Naive B cell (primary cell): ENCODE measurements at regions not wholly inside any gene's neighbourhood (a gene's known extent, or its start where the extent isn't known, plus 50 kb on each side); places are given as distances from the start of the nearest gene placed in this dataset.
A peak's percentile ranks its signal among the peaks of the same experiment; 100 is the strongest.

Source experiments
- ATAC-seq, 2 donors: fragments of 150-1000 bp; cut with Tn5 transposase; 2 replicates each; pipeline ENCODE4 v1.10.0; 2021; ENCODE audit warnings: low read depth in 2 of 2, mild to moderate bottlenecking in 2 of 2, moderate library complexity in 2 of 2
- DNase-seq: peaks from one replicate; pipeline ENCODE4 v3.0.0; 2022
- H3K27ac Mint-ChIP-seq, 6 donors: one replicate each; pipeline ENCODE4 v1.8.0; 2020 to 2022; ENCODE audit warnings: mild to moderate bottlenecking in 6 of 6, mixed read lengths in 6 of 6, moderate library complexity in 5 of 6, inconsistent platforms in 2 of 6
- H3K27me3 Mint-ChIP-seq, 3 donors: one replicate each; pipeline ENCODE4 v1.8.0; 2021 to 2022; ENCODE audit warnings: mixed read lengths in 3 of 3, mild to moderate bottlenecking in 1 of 3
- H3K36me3 Mint-ChIP-seq, 2 donors: one replicate each; pipeline ENCODE4 v1.8.0; 2020 to 2022; ENCODE audit warnings: mixed read lengths in 2 of 2, inconsistent platforms in 1 of 2, mild to moderate bottlenecking in 1 of 2
- H3K4me1 Mint-ChIP-seq, 3 donors: one replicate each; pipeline ENCODE4 v1.8.0; 2020 to 2022; ENCODE audit warnings: mixed read lengths in 3 of 3, inconsistent platforms in 1 of 3, mild to moderate bottlenecking in 1 of 3, moderate library complexity in 1 of 3
- H3K4me3 Mint-ChIP-seq, 8 donors: one replicate each; pipeline ENCODE4 v1.8.0; 2020 to 2022; ENCODE audit warnings: mild to moderate bottlenecking in 8 of 8, mixed read lengths in 8 of 8, moderate library complexity in 8 of 8, inconsistent platforms in 2 of 8
- H3K9me3 Mint-ChIP-seq, 7 donors: one replicate each; pipeline ENCODE4 v1.8.0; 2020 to 2022; ENCODE audit warnings: mixed read lengths in 7 of 7, mild to moderate bottlenecking in 5 of 7, inconsistent platforms in 2 of 7, moderate library complexity in 1 of 7

GRCh38 chr18:49666045-49666775, 104.4 kb downstream of the LIPG start:
- H3K27ac Mint-ChIP-seq: no peak overlapping the region
- H3K4me1 Mint-ChIP-seq: no peaks in the 10 kb centered on the region
- DNase-seq (no peak), ATAC-seq (no peak)
- peaks cover 0 to 9% (median 4%) of the 10 kb centered on the region in 7 donors for H3K9me3 Mint-ChIP-seq
- H3K27me3 Mint-ChIP-seq: peaks cover 14 to 67% (median 33%) of the 10 kb centered on the region in 3 donors
- no peak overlapping the region for H3K4me3 Mint-ChIP-seq
- H3K36me3 Mint-ChIP-seq: no peaks in the 10 kb centered on the region

- DNase-seq (no peak), ATAC-seq (no peak)
- no peaks in the 10 kb centered on the region for H3K9me3 Mint-ChIP-seq
- H3K27ac Mint-ChIP-seq: no peak overlapping the region
- H3K4me3 Mint-ChIP-seq: peak overlapping the region in 1 of 8 donors; percentile 57
- H3K4me1 Mint-ChIP-seq: no peaks in the 10 kb centered on the region
- no peaks in the 10 kb centered on the region for H3K36me3 Mint-ChIP-seq
- H3K27me3 Mint-ChIP-seq: peaks cover 13 to 81% (median 39%) of the 10 kb centered on the region in 3 donors
Measured at GRCh38 chr18:49663899-49664890, 102.3 kb downstream of the LIPG start.

GRCh38 chr18:49662506-49662905, 100.6 kb downstream of the LIPG start:
- H3K27ac Mint-ChIP-seq: no peak overlapping the region
- H3K9me3 Mint-ChIP-seq: peaks cover 0 to 1% (median 0%) of the 10 kb centered on the region in 7 donors
- no peaks in the 10 kb centered on the region for H3K36me3 Mint-ChIP-seq
- H3K4me3 Mint-ChIP-seq: no peak overlapping the region
- peaks cover 16 to 70% (median 34%) of the 10 kb centered on the region in 3 donors for H3K27me3 Mint-ChIP-seq
- ATAC-seq (no peak), DNase-seq (no peak)
- H3K4me1 Mint-ChIP-seq: no peaks in the 10 kb centered on the region

GRCh38 chr18:49658823-49659404, 97.1 kb downstream of the LIPG start:
- ATAC-seq (no peak), DNase-seq (no peak)
- Mint-ChIP-seq H3K9me3 (peaks cover 0 to 3% (median 0%) of the 10 kb centered on the region in 7 donors), H3K36me3 (no peaks in the 10 kb centered on the region), H3K4me1 (no peaks in the 10 kb centered on the region), H3K27me3 (peaks cover 6 to 42% (median 16%) of the 10 kb centered on the region in 3 donors), H3K4me3 (no peak overlapping the region), H3K27ac (no peak overlapping the region)

GRCh38 chr18:49656073-49656692, 94.3 kb downstream of the LIPG start:
- H3K4me1 Mint-ChIP-seq: peaks cover 0 to 2% (median 0%) of the 10 kb centered on the region in 3 donors

GRCh38 chr18:49655266-49656072, 93.6 kb downstream of the LIPG start:
- Mint-ChIP-seq H3K27me3 (peaks cover 6 to 17% (median 10%) of the 10 kb centered on the region in 3 donors), H3K9me3 (peaks cover 0 to 3% (median 0%) of the 10 kb centered on the region in 7 donors), H3K27ac (no peak overlapping the region), H3K4me1 (peaks cover 0 to 2% (median 0%) of the 10 kb centered on the region in 3 donors), H3K36me3 (no peaks in the 10 kb centered on the region), H3K4me3 (no peak overlapping the region)
- ATAC-seq (no peak), DNase-seq (no peak)

More at GRCh38 chr18:49656073-49656692, 94.3 kb downstream of the LIPG start:
- no peaks in the 10 kb centered on the region for H3K36me3 Mint-ChIP-seq
- H3K27me3 Mint-ChIP-seq: peaks cover 6 to 24% (median 10%) of the 10 kb centered on the region in 3 donors
- DNase-seq (no peak), ATAC-seq (no peak)
- no peak overlapping the region for H3K4me3 Mint-ChIP-seq
- no peak overlapping the region for H3K27ac Mint-ChIP-seq
- peaks cover 0 to 3% (median 0%) of the 10 kb centered on the region in 7 donors for H3K9me3 Mint-ChIP-seq

GRCh38 chr18:49654347-49654746, 92.5 kb downstream of the LIPG start:
- H3K27me3 Mint-ChIP-seq: peaks cover 4 to 7% (median 4%) of the 10 kb centered on the region in 3 donors
- H3K9me3 Mint-ChIP-seq: peaks cover 0 to 3% (median 0%) of the 10 kb centered on the region in 7 donors
- ATAC-seq (no peak), DNase-seq (no peak)
- peaks cover 0 to 2% (median 0%) of the 10 kb centered on the region in 3 donors for H3K4me1 Mint-ChIP-seq
- H3K36me3 Mint-ChIP-seq: no peaks in the 10 kb centered on the region
- no peak overlapping the region for H3K27ac Mint-ChIP-seq
- H3K4me3 Mint-ChIP-seq: no peak overlapping the region

- peaks cover 0 to 2% (median 0%) of the 10 kb centered on the region in 3 donors for H3K4me1 Mint-ChIP-seq
- H3K27me3 Mint-ChIP-seq: peaks cover 0 to 4% (median 0%) of the 10 kb centered on the region in 3 donors
- H3K9me3 Mint-ChIP-seq: peaks cover 0 to 3% (median 0%) of the 10 kb centered on the region in 7 donors
- no peaks in the 10 kb centered on the region for H3K36me3 Mint-ChIP-seq
- ATAC-seq (no peak), DNase-seq (no peak)
- H3K27ac Mint-ChIP-seq: no peak overlapping the region
- H3K4me3 Mint-ChIP-seq: peak overlapping the region in 1 of 8 donors; percentile 2
Measured at GRCh38 chr18:49652881-49653724, 91.2 kb downstream of the LIPG start.

- peaks cover 0 to 3% (median 0%) of the 10 kb centered on the region in 7 donors for H3K9me3 Mint-ChIP-seq
- DNase-seq: no peak
- H3K27me3 Mint-ChIP-seq: peaks cover 0 to 4% (median 0%) of the 10 kb centered on the region in 3 donors
- H3K36me3 Mint-ChIP-seq: no peaks in the 10 kb centered on the region
- no peak for ATAC-seq
- H3K4me1 Mint-ChIP-seq: peaks cover 0 to 2% (median 0%) of the 10 kb centered on the region in 3 donors
- no peak overlapping the region for H3K4me3 Mint-ChIP-seq
- no peak overlapping the region for H3K27ac Mint-ChIP-seq
Measured at GRCh38 chr18:49651033-49651432, 89.2 kb downstream of the LIPG start.

GRCh38 chr18:49650426-49650891, 88.6 kb downstream of the LIPG start:
- Mint-ChIP-seq H3K4me3 (no peak overlapping the region), H3K9me3 (peaks cover 0 to 3% (median 0%) of the 10 kb centered on the region in 7 donors), H3K4me1 (peaks cover 0 to 2% (median 0%) of the 10 kb centered on the region in 3 donors), H3K36me3 (no peaks in the 10 kb centered on the region), H3K27ac (no peak overlapping the region), H3K27me3 (peaks cover 0 to 4% (median 0%) of the 10 kb centered on the region in 3 donors)
- DNase-seq (no peak), ATAC-seq (no peak)

- peaks cover 0 to 2% (median 0%) of the 10 kb centered on the region in 7 donors for H3K9me3 Mint-ChIP-seq
Measured at GRCh38 chr18:49648811-49649210, 87.0 kb downstream of the LIPG start.

More at GRCh38 chr18:49648811-49649210, 87.0 kb downstream of the LIPG start:
- H3K27ac Mint-ChIP-seq: no peak overlapping the region
- DNase-seq (no peak), ATAC-seq (no peak)
- peaks cover 0 to 11% (median 4%) of the 10 kb centered on the region in 3 donors for H3K27me3 Mint-ChIP-seq
- H3K4me3 Mint-ChIP-seq: no peak overlapping the region
- peaks cover 0 to 2% (median 0%) of the 10 kb centered on the region in 3 donors for H3K4me1 Mint-ChIP-seq
- no peaks in the 10 kb centered on the region for H3K36me3 Mint-ChIP-seq
